ENCODE measurements at regions not wholly inside any gene's neighbourhood (a gene's known extent, or its start where the extent isn't known, plus 50 kb on each side); places are given as distances from the start of the nearest gene placed in this dataset.

- DNase-seq (ENCODE audit: low read depth) = no peak
- no peak for TF ChIP-seq CTCF (conservative IDR thresholded peaks at IDR 0.05; ENCODE audit: control insufficient read depth, insufficient read depth, low read depth, low read length)
- H3K4me3 ChIP-seq (ENCODE audit: control insufficient read depth, low read depth, low read length) = no peak overlapping the region
Measured at GRCh38 chr5:3654515-3654914, 58.9 kb downstream of the IRX1 start.

GRCh38 chr5:3656803-3657202 lies 61.2 kb downstream of the IRX1 start:
- TF ChIP-seq CTCF (conservative IDR thresholded peaks at IDR 0.05; ENCODE audit: control insufficient read depth, insufficient read depth, low read depth, low read length) = no peak
- H3K4me3 ChIP-seq (ENCODE audit: control insufficient read depth, low read depth, low read length) = no peak overlapping the region
- DNase-seq (ENCODE audit: low read depth) = no peak

- DNase-seq (ENCODE audit: low read depth) = no peak
- TF ChIP-seq CTCF (conservative IDR thresholded peaks at IDR 0.05; ENCODE audit: control insufficient read depth, insufficient read depth, low read depth, low read length) = no peak
Measured at GRCh38 chr5:3657364-3658022, 61.9 kb downstream of the IRX1 start.

GRCh38 chr5:3658929-3659328 lies 63.3 kb downstream of the IRX1 start:
- no peak for DNase-seq (ENCODE audit: low read depth)
- no peak for TF ChIP-seq CTCF (conservative IDR thresholded peaks at IDR 0.05; ENCODE audit: control insufficient read depth, insufficient read depth, low read depth, low read length)
- H3K4me3 ChIP-seq (ENCODE audit: control insufficient read depth, low read depth, low read length) = no peak overlapping the region

More at GRCh38 chr5:3657364-3658022, 61.9 kb downstream of the IRX1 start:
- no peak overlapping the region for H3K4me3 ChIP-seq (ENCODE audit: control insufficient read depth, low read depth, low read length)

- DNase-seq (ENCODE audit: low read depth) = no peak
- TF ChIP-seq CTCF (conservative IDR thresholded peaks at IDR 0.05; ENCODE audit: control insufficient read depth, insufficient read depth, low read depth, low read length) = no peak
Measured at GRCh38 chr5:3659907-3660306, 64.3 kb downstream of the IRX1 start.

GRCh38 chr5:3660630-3661029 lies 65.0 kb downstream of the IRX1 start:
- DNase-seq (ENCODE audit: low read depth) = no peak
- H3K4me3 ChIP-seq (ENCODE audit: control insufficient read depth, low read depth, low read length) = no peak overlapping the region
- no peak for TF ChIP-seq CTCF (conservative IDR thresholded peaks at IDR 0.05; ENCODE audit: control insufficient read depth, insufficient read depth, low read depth, low read length)

More at GRCh38 chr5:3659907-3660306, 64.3 kb downstream of the IRX1 start:
- H3K4me3 ChIP-seq (ENCODE audit: control insufficient read depth, low read depth, low read length) = no peak overlapping the region
